Liver (tissue), 3 donors: ENCODE measurements at regions not wholly inside any gene's neighbourhood (a gene's known extent, or its start where the extent isn't known, plus 50 kb on each side); places are given as distances from the start of the nearest gene placed in this dataset.

ENCODE experiments used
- TAF1 ChIP-seq: conservative IDR thresholded peaks from 2 replicates; pipeline ENCODE4 v1.6.1; 2016; ENCODE audit warnings: antibody characterized with exemption, mild to moderate bottlenecking
- TF ChIP-seq, protein P1 (sequence below): fragments of 150-350 bp; IDR thresholded peaks from 2 replicates; pipeline ENCODE4 v1.5.1; 2017; ENCODE audit warnings: improper control_type of control experiment, low read depth, low read length; ENCODE audit not compliant: missing input control
- donor health status: healthy.
- donor health status: healthy.

DNA sequence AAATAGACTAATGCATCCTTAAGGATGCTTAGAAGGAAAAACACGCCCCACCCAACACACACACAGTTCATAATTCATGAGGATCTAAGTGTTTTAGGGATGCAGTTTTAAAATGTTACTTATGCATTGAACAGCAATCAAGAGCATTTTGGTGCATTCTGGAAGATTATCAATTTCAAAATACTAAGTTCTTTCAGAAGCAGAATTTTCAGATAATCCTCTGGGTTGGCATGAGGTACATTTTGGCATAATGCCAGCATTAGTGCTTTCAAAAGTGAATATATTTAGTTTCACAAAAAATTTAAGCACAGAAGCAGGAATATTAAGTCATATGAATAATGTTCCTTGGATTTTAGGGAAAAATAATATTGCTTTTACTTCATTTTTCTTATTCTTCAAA lies 937.1 kb downstream of the REEP3 start:
- TF ChIP-seq TAF1, result no peak
- TF ChIP-seq, protein P1, sequence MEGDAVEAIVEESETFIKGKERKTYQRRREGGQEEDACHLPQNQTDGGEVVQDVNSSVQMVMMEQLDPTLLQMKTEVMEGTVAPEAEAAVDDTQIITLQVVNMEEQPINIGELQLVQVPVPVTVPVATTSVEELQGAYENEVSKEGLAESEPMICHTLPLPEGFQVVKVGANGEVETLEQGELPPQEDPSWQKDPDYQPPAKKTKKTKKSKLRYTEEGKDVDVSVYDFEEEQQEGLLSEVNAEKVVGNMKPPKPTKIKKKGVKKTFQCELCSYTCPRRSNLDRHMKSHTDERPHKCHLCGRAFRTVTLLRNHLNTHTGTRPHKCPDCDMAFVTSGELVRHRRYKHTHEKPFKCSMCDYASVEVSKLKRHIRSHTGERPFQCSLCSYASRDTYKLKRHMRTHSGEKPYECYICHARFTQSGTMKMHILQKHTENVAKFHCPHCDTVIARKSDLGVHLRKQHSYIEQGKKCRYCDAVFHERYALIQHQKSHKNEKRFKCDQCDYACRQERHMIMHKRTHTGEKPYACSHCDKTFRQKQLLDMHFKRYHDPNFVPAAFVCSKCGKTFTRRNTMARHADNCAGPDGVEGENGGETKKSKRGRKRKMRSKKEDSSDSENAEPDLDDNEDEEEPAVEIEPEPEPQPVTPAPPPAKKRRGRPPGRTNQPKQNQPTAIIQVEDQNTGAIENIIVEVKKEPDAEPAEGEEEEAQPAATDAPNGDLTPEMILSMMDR, result no peak
